Dedifferentiated amniotic fluid mesenchymal stem cell (primary cell): ENCODE measurements at regions not wholly inside any gene's neighbourhood (a gene's known extent, or its start where the extent isn't known, plus 50 kb on each side); places are given as distances from the start of the nearest gene placed in this dataset.

Experiments
- DNase-seq: peaks from one replicate; pipeline ENCODE4 v3.0.0-alpha.2; 2016; ENCODE audit errors: extremely low spot score

GRCh38 chr10:108789336-108789735, 1134.0 kb downstream of the XPNPEP1 start:
- DNase-seq, result no peak

- no peak for DNase-seq
These were observed 1134.4 kb downstream of the XPNPEP1 start for GRCh38 chr10:108788891-108789290.

- DNase-seq, result no peak
These were observed 1135.4 kb downstream of the XPNPEP1 start for GRCh38 chr10:108787932-108788331.

- no peak for DNase-seq
These were observed 1138.3 kb downstream of the XPNPEP1 start for GRCh38 chr10:108785011-108785410.

GRCh38 chr10:108784534-108784933, 1138.8 kb downstream of the XPNPEP1 start:
- no peak for DNase-seq

- peak; percentile 32 for DNase-seq
These were observed 1139.4 kb downstream of the XPNPEP1 start for GRCh38 chr10:108783897-108784296.

- no peak for DNase-seq
These were observed 1140.9 kb downstream of the XPNPEP1 start for GRCh38 chr10:108782411-108782810.

GRCh38 chr10:108779501-108779900, 1143.8 kb downstream of the XPNPEP1 start:
- DNase-seq, result no peak

GRCh38 chr10:108775911-108776475, 1147.3 kb downstream of the XPNPEP1 start:
- DNase-seq, result no peak

- no peak for DNase-seq
These were observed 1152.2 kb downstream of the XPNPEP1 start for GRCh38 chr10:108771106-108771505.

GRCh38 chr10:108765794-108766193, 1157.5 kb downstream of the XPNPEP1 start:
- DNase-seq, result no peak

GRCh38 chr10:108757946-108758345, 1165.4 kb downstream of the XPNPEP1 start:
- DNase-seq, result no peak

- no peak for DNase-seq
These were observed 1167.7 kb downstream of the XPNPEP1 start for GRCh38 chr10:108755646-108756045.

GRCh38 chr10:108753326-108753725, 1170.0 kb downstream of the XPNPEP1 start:
- DNase-seq, result no peak

- no peak for DNase-seq
These were observed 1174.3 kb downstream of the XPNPEP1 start for GRCh38 chr10:108749042-108749441.

GRCh38 chr10:108736111-108736510, 1187.2 kb downstream of the XPNPEP1 start:
- DNase-seq, result no peak

- no peak for DNase-seq
These were observed 1187.9 kb downstream of the XPNPEP1 start for GRCh38 chr10:108735380-108735779.

GRCh38 chr10:108721874-108722273, 1201.4 kb downstream of the XPNPEP1 start:
- DNase-seq, result no peak

GRCh38 chr10:108716352-108716751, 1207.0 kb downstream of the XPNPEP1 start:
- no peak for DNase-seq

- no peak for DNase-seq
These were observed 1213.2 kb downstream of the XPNPEP1 start for GRCh38 chr10:108709927-108710722.

- no peak for DNase-seq
These were observed 1214.9 kb downstream of the XPNPEP1 start for GRCh38 chr10:108708363-108708762.

- DNase-seq, result no peak
These were observed 1226.4 kb downstream of the XPNPEP1 start for GRCh38 chr10:108696792-108697477.

GRCh38 chr10:108691126-108691525, 1232.2 kb downstream of the XPNPEP1 start:
- no peak for DNase-seq
